ENCODE measurements at regions not wholly inside any gene's neighbourhood (a gene's known extent, or its start where the extent isn't known, plus 50 kb on each side); places are given as distances from the start of the nearest gene placed in this dataset.

- no peak for DNase-seq (ENCODE audit: low spot score)
Measured at GRCh38 chr4:115780268-115780667, 666.8 kb upstream of the NDST4 start.

GRCh38 chr4:115770046-115770543 is 656.7 kb upstream of the NDST4 start:
- no peak for DNase-seq (ENCODE audit: low spot score)

- DNase-seq (ENCODE audit: low spot score): no peak
Measured at GRCh38 chr4:115769396-115769795, 656.0 kb upstream of the NDST4 start.

GRCh38 chr4:115763051-115763450 is 649.6 kb upstream of the NDST4 start:
- DNase-seq (ENCODE audit: low spot score): no peak

GRCh38 chr4:115759231-115759630 is 645.8 kb upstream of the NDST4 start:
- no peak for DNase-seq (ENCODE audit: low spot score)

- no peak for DNase-seq (ENCODE audit: low spot score)
Measured at GRCh38 chr4:115749404-115749803, 636.0 kb upstream of the NDST4 start.

- DNase-seq (ENCODE audit: low spot score): no peak
Measured at GRCh38 chr4:115740806-115741205, 627.4 kb upstream of the NDST4 start.

- no peak for DNase-seq (ENCODE audit: low spot score)
Measured at GRCh38 chr4:115729739-115730266, 616.4 kb upstream of the NDST4 start.

GRCh38 chr4:115723621-115724020 is 610.2 kb upstream of the NDST4 start:
- no peak for DNase-seq (ENCODE audit: low spot score)

GRCh38 chr4:115720611-115721010 is 607.2 kb upstream of the NDST4 start:
- DNase-seq (ENCODE audit: low spot score): no peak

- no peak for DNase-seq (ENCODE audit: low spot score)
Measured at GRCh38 chr4:115711575-115711974, 598.2 kb upstream of the NDST4 start.

GRCh38 chr4:115688961-115689360 is 575.5 kb upstream of the NDST4 start:
- no peak for DNase-seq (ENCODE audit: low spot score)

- DNase-seq (ENCODE audit: low spot score): no peak
Measured at GRCh38 chr4:115687052-115687755, 573.8 kb upstream of the NDST4 start.

- no peak for DNase-seq (ENCODE audit: low spot score)
Measured at GRCh38 chr4:115678425-115678941, 565.1 kb upstream of the NDST4 start.

GRCh38 chr4:115675719-115676118 is 562.3 kb upstream of the NDST4 start:
- DNase-seq (ENCODE audit: low spot score): no peak

GRCh38 chr4:115674485-115674884 is 561.1 kb upstream of the NDST4 start:
- no peak for DNase-seq (ENCODE audit: low spot score)

- DNase-seq (ENCODE audit: low spot score): no peak
Measured at GRCh38 chr4:115671581-115671980, 558.2 kb upstream of the NDST4 start.

- no peak for DNase-seq (ENCODE audit: low spot score)
Measured at GRCh38 chr4:115670930-115671329, 557.5 kb upstream of the NDST4 start.

GRCh38 chr4:115668396-115668795 is 555.0 kb upstream of the NDST4 start:
- DNase-seq (ENCODE audit: low spot score): no peak

GRCh38 chr4:115664285-115664684 is 550.9 kb upstream of the NDST4 start:
- DNase-seq (ENCODE audit: low spot score): no peak

- no peak for DNase-seq (ENCODE audit: low spot score)
Measured at GRCh38 chr4:115660465-115660864, 547.0 kb upstream of the NDST4 start.

GRCh38 chr4:115657991-115658650 is 544.7 kb upstream of the NDST4 start:
- no peak for DNase-seq (ENCODE audit: low spot score)

- no peak for DNase-seq (ENCODE audit: low spot score)
Measured at GRCh38 chr4:115655626-115656025, 542.2 kb upstream of the NDST4 start.

Measured in putamen (tissue), 1 donor.